Natural killer cell (primary cell): ENCODE measurements at regions not wholly inside any gene's neighbourhood (a gene's known extent, or its start where the extent isn't known, plus 50 kb on each side); places are given as distances from the start of the nearest gene placed in this dataset.

ENCODE experiments used
- ATAC-seq, 3 donors: fragments of 150-1000 bp in 2 of 3; fragments of 200-7000 bp in 1 of 3; cut with Tn5 transposase; 1 replicate in 1 of 3; 2 replicates in 2 of 3; pipeline ENCODE4 v1.10.0; 2021; ENCODE audit warnings: mild to moderate bottlenecking in 2 of 3, moderate library complexity in 2 of 3
- DNase-seq, 2 donors: peaks; one replicate each; pipeline versions ENCODE4 v3.0.0 to v3.0.0-alpha.2; 2013 to 2021; ENCODE audit warnings: mixed read lengths in 1 of 2
- H3K27ac ChIP-seq: one replicate; pipeline ENCODE4 v1.5.1; 2013; ENCODE audit warnings: mild to moderate bottlenecking, low read length
- H3K27me3 ChIP-seq: one replicate; pipeline ENCODE4 v1.6.1; 2013; ENCODE audit warnings: low read length; ENCODE audit not compliant: control insufficient read depth, insufficient read depth
- H3K36me3 ChIP-seq: one replicate; pipeline ENCODE4 v1.6.1; 2013; ENCODE audit warnings: low read length; ENCODE audit not compliant: control insufficient read depth, insufficient read depth
- H3K4me1 ChIP-seq: one replicate; pipeline ENCODE4 v1.6.1; 2013; ENCODE audit warnings: low read length; ENCODE audit not compliant: control insufficient read depth, insufficient read depth
- H3K4me3 ChIP-seq: one replicate; pipeline ENCODE4 v1.5.1; 2013; ENCODE audit warnings: low read length
- H3K9me3 ChIP-seq: one replicate; pipeline ENCODE4 v1.6.1; 2013; ENCODE audit warnings: low read length; ENCODE audit not compliant: control insufficient read depth, insufficient read depth
- H3K27ac Mint-ChIP-seq, 2 donors: one replicate each; pipeline ENCODE4 v1.8.0; 2022; ENCODE audit warnings: mild to moderate bottlenecking in 2 of 2, mixed read lengths in 2 of 2, moderate library complexity in 1 of 2
- H3K27me3 Mint-ChIP-seq, 2 donors: one replicate each; pipeline ENCODE4 v1.8.0; 2022; ENCODE audit warnings: low read depth in 2 of 2, mixed read lengths in 2 of 2
- H3K36me3 Mint-ChIP-seq: one replicate; pipeline ENCODE4 v1.8.0; 2022; ENCODE audit warnings: mixed read lengths
- H3K4me1 Mint-ChIP-seq, 2 donors: one replicate each; pipeline ENCODE4 v1.8.0; 2022; ENCODE audit warnings: mixed read lengths in 2 of 2
- H3K4me3 Mint-ChIP-seq: one replicate; pipeline ENCODE4 v1.8.0; 2022; ENCODE audit warnings: mild to moderate bottlenecking, moderate library complexity, mixed read lengths
- H3K9me3 Mint-ChIP-seq, 2 donors: one replicate each; pipeline ENCODE4 v1.8.0; 2022; ENCODE audit warnings: mixed read lengths in 2 of 2
- WGBS: methylation state at CpG from one replicate; pipeline ENCODE4 v1.1.7; 2013; ENCODE audit warnings: missing lambda C conversion rate; ENCODE audit not compliant: insufficient coverage; 5-methylcytosine and 5-hydroxymethylcytosine counted together
- intact Hi-C: fragments of 100-400 bp; cut with micrococcal nuclease; formaldehyde crosslinking; loops from one replicate; pipeline ENCODE4 v1.14.2; 2022
- TF ChIP-seq, protein P1 (sequence below): fragments of 200-600 bp; IDR thresholded peaks from one replicate; pipeline ENCODE4 v1.8.0; 2022; ENCODE audit warnings: antibody characterized with exemption

- ATAC-seq, result no peak
- 92% methylated on average over 2 of the region's 2 CpGs for WGBS
- H3K4me1 ChIP-seq, result no peaks in the 10 kb centered on the region
- H3K27ac Mint-ChIP-seq, result no peak overlapping the region
- H3K27me3 Mint-ChIP-seq, result no peaks in the 10 kb centered on the region
- peaks cover 7 to 12% of the 10 kb centered on the region in 2 donors for H3K9me3 Mint-ChIP-seq
- H3K27me3 ChIP-seq, result no peaks in the 10 kb centered on the region
- TF ChIP-seq, protein P1, sequence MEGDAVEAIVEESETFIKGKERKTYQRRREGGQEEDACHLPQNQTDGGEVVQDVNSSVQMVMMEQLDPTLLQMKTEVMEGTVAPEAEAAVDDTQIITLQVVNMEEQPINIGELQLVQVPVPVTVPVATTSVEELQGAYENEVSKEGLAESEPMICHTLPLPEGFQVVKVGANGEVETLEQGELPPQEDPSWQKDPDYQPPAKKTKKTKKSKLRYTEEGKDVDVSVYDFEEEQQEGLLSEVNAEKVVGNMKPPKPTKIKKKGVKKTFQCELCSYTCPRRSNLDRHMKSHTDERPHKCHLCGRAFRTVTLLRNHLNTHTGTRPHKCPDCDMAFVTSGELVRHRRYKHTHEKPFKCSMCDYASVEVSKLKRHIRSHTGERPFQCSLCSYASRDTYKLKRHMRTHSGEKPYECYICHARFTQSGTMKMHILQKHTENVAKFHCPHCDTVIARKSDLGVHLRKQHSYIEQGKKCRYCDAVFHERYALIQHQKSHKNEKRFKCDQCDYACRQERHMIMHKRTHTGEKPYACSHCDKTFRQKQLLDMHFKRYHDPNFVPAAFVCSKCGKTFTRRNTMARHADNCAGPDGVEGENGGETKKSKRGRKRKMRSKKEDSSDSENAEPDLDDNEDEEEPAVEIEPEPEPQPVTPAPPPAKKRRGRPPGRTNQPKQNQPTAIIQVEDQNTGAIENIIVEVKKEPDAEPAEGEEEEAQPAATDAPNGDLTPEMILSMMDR, result no peak
- H3K36me3 ChIP-seq, result no peaks in the 10 kb centered on the region
- no peaks in the 10 kb centered on the region for H3K9me3 ChIP-seq
- no peak overlapping the region for H3K27ac ChIP-seq
- intact Hi-C loops, result no loop called here
- H3K4me1 Mint-ChIP-seq, result no peaks in the 10 kb centered on the region
- no peak overlapping the region for H3K4me3 ChIP-seq
- no peaks in the 10 kb centered on the region for H3K36me3 Mint-ChIP-seq
- no peak overlapping the region for H3K4me3 Mint-ChIP-seq
- no peak for DNase-seq
Observed at GRCh38 chr21:17372200-17372599, 140.6 kb upstream of the CXADR start.

DNA sequence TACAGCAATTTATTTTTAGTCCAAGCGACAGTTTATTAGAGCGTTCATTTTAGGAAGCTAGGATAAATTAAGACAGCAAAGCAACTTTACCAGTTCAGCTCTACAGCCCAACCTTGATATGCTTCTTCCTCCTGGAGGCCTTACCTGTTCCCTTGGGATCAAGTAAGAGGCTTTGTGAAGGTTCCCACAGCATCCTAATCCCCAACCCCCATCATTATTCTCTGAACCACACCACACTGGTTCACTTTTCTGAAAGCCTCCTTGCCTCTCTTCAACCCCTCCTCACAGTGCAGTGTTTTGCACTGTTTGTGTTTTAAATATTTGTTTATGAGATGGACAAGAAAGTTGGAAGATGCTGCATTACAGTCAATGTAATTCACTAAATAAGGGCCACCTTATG, 126.3 kb upstream of the CXADR start:
- TF ChIP-seq, protein P1, result no peak

DNA sequence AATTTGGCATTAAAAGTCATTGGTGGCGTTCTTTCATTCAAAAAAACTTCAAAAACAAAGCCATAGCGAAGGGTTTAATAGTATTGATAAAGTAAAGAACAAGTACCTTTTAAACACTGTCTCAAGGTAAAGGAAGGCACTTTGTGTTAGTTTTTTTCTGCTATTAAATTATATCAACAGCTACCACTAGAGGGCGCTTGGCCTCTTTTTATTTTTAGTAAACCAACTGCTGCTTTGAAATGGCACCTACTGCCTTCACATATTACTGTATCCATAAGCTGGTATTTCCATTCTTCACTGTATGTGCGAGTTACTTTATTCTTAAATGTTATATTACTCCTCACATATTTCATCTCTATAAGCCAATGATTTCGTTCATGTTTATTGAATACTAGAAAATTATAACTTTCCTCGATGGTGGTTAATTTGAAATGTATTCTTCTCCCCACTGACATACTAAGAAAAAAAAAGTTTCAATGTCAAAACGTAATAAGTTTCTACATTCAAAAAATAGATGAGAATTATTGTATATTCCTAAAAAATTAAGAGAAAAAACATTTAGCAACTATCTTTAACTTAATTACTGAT, 125.7 kb upstream of the CXADR start:
- Mint-ChIP-seq H3K27ac (no peak overlapping the region), H3K27me3 (no peaks in the 10 kb centered on the region)
- 0% methylated on average over 1 of the region's 7 CpGs for WGBS

More for the DNA sequence above, 126.3 kb upstream of the CXADR start:
- Histone ChIP-seq H3K36me3 (no peaks in the 10 kb centered on the region), H3K9me3 (no peaks in the 10 kb centered on the region), H3K4me3 (no peak overlapping the region), H3K27ac (no peak overlapping the region), H3K27me3 (no peaks in the 10 kb centered on the region), H3K4me1 (no peaks in the 10 kb centered on the region)
- intact Hi-C loops, result no loop called here
- ATAC-seq (no peak), DNase-seq (no peak)
- H3K4me1 Mint-ChIP-seq, result no peaks in the 10 kb centered on the region
- peaks cover 0 to 2% of the 10 kb centered on the region in 2 donors for H3K9me3 Mint-ChIP-seq
- no peaks in the 10 kb centered on the region for H3K27me3 Mint-ChIP-seq
- WGBS, result 35% methylated on average over 2 of the region's 2 CpGs
- H3K27ac Mint-ChIP-seq, result no peak overlapping the region
- H3K36me3 Mint-ChIP-seq, result no peaks in the 10 kb centered on the region
- no peak overlapping the region for H3K4me3 Mint-ChIP-seq

More for the DNA sequence above, 125.7 kb upstream of the CXADR start:
- no peaks in the 10 kb centered on the region for H3K36me3 ChIP-seq
- Mint-ChIP-seq H3K9me3 (peaks cover 0 to 2% of the 10 kb centered on the region in 2 donors), H3K36me3 (no peaks in the 10 kb centered on the region), H3K4me3 (no peak overlapping the region), H3K4me1 (no peaks in the 10 kb centered on the region)
- intact Hi-C loops, result loop anchor here (1.0 kb wide), 1 partner anchor 13 kb away; no protein-coding TSS in a partner anchor
- H3K4me3 ChIP-seq, result no peak overlapping the region
- no peaks in the 10 kb centered on the region for H3K4me1 ChIP-seq
- H3K27me3 ChIP-seq, result no peaks in the 10 kb centered on the region
- ATAC-seq (no peak), DNase-seq (peak in 1 of 2 donors; percentile 75)
- no peak overlapping the region for H3K27ac ChIP-seq
- TF ChIP-seq, protein P1, result peak; percentile 68
- no peaks in the 10 kb centered on the region for H3K9me3 ChIP-seq
